ENCODE measurements at regions not wholly inside any gene's neighbourhood (a gene's known extent, or its start where the extent isn't known, plus 50 kb on each side); places are given as distances from the start of the nearest gene placed in this dataset.

DNA sequence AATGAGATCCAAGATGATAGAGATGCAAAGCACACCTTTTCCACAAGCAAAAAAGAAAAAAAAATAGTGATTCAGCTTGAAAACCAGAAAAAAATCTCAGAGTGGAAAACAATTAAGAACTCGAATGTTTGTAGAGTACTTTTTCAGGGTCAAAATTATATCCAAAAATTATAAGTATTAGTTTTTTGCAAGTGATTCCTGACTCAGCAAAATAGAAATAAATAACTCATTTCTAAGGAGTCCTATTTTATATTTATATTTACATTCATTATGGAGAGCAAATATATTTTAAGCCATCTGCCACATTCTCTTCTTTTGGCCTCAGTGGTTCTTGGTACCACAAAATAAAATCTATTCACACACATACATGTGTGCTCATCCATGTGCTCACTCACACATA is 1011.8 kb upstream of the ARRDC3 start:
- no peak for DNase-seq
- Histone ChIP-seq H3K4me3 (no peak overlapping the region), H3K9me3 (no peaks in the 10 kb centered on the region), H3K27me3 (no peaks in the 10 kb centered on the region), H3K4me1 (no peaks in the 10 kb centered on the region), H3K36me3 (no peaks in the 10 kb centered on the region), H3K27ac (no peak overlapping the region)
- no peak for ATAC-seq
- intact Hi-C loops (cut with DNase I) = no loop called here
- 78 to 93% (median 79%) methylated on average over 1 of the region's 1 CpG for WGBS, 4 donors
- TF ChIP-seq, protein P1, sequence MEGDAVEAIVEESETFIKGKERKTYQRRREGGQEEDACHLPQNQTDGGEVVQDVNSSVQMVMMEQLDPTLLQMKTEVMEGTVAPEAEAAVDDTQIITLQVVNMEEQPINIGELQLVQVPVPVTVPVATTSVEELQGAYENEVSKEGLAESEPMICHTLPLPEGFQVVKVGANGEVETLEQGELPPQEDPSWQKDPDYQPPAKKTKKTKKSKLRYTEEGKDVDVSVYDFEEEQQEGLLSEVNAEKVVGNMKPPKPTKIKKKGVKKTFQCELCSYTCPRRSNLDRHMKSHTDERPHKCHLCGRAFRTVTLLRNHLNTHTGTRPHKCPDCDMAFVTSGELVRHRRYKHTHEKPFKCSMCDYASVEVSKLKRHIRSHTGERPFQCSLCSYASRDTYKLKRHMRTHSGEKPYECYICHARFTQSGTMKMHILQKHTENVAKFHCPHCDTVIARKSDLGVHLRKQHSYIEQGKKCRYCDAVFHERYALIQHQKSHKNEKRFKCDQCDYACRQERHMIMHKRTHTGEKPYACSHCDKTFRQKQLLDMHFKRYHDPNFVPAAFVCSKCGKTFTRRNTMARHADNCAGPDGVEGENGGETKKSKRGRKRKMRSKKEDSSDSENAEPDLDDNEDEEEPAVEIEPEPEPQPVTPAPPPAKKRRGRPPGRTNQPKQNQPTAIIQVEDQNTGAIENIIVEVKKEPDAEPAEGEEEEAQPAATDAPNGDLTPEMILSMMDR (IDR thresholded peaks at IDR 0.05) = no peak
- no peak for TF ChIP-seq POLR2A (IDR thresholded peaks at IDR 0.05)

DNA sequence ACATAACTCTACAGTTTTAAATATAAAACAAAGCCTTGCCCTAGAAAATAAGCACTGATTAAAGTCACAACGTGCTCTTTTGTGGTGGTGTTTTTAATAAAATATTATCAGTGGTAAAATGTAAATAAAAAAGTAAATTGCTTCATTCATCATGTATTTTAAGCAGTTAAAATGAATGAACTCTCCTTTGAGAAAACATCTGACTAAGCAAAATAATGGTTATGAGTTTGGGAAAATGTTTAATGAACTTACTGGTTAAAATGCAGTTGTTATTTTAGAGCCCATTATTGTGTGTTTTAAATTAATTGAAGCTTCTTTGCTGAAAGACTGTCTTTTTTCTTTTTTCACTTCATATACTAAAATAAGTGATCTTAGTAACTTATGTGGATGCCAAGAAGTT is 1007.5 kb upstream of the ARRDC3 start:
- ATAC-seq (no peak), DNase-seq (no peak)
- Histone ChIP-seq H3K36me3 (no peaks in the 10 kb centered on the region), H3K4me1 (no peaks in the 10 kb centered on the region), H3K27ac (no peak overlapping the region), H3K9me3 (no peaks in the 10 kb centered on the region), H3K27me3 (no peaks in the 10 kb centered on the region), H3K4me3 (no peak overlapping the region)
- no peak for TF ChIP-seq POLR2A (IDR thresholded peaks at IDR 0.05)
- TF ChIP-seq, protein P1 (IDR thresholded peaks at IDR 0.05) = no peak
- intact Hi-C loops (cut with DNase I) = no loop called here
- WGBS, 4 donors = 44 to 60% (median 53%) methylated on average over 1 of the region's 1 CpG

DNA sequence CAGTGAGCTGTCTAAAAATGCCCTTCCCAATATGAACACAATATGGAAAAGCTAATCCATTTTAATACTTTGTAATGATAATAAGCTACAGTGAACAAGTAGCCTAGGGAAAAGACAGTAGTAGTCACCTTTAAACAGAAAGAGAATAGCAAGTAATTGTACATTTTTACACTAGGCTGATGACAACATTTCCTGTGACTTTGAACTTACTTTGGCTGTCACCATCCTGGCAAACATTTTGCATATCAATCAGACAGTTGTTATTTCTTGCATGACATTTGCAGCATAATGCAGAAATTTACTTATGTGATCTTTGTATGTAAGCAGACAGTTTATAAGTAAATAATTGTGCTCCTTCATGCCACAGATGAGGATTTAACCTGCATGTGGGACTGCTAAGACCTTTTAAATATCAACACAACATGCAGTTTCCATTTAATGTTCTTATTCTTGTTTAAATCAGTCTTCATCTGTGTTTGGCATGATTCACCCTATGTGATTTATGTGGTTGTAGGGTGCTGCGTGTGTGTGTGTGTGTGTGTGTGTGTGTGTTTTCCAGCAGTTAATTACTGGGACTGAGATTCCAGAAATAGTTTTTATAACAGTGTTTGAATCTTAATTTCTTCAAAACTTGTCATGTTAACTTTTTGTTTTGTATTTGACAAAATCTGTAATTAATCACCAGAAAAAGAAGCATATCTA is 997.1 kb upstream of the ARRDC3 start:
- no peaks in the 10 kb centered on the region for H3K36me3 ChIP-seq
- H3K4me1 ChIP-seq = peaks cover 0 to 6% (median 0%) of the 10 kb centered on the region in 12 donors
- no peak for TF ChIP-seq POLR2A (IDR thresholded peaks at IDR 0.05)
- TF ChIP-seq, protein P1 (IDR thresholded peaks at IDR 0.05) = no peak
- WGBS, 4 donors = 24 to 82% (median 66%) methylated on average over 1 of the region's 1 CpG
- DNase-seq (no peak), ATAC-seq (no peak)
- H3K27ac ChIP-seq = no peak overlapping the region
- intact Hi-C loops (cut with DNase I) = no loop called here
- no peaks in the 10 kb centered on the region for H3K27me3 ChIP-seq
- no peaks in the 10 kb centered on the region for H3K9me3 ChIP-seq
- no peak overlapping the region for H3K4me3 ChIP-seq

DNA sequence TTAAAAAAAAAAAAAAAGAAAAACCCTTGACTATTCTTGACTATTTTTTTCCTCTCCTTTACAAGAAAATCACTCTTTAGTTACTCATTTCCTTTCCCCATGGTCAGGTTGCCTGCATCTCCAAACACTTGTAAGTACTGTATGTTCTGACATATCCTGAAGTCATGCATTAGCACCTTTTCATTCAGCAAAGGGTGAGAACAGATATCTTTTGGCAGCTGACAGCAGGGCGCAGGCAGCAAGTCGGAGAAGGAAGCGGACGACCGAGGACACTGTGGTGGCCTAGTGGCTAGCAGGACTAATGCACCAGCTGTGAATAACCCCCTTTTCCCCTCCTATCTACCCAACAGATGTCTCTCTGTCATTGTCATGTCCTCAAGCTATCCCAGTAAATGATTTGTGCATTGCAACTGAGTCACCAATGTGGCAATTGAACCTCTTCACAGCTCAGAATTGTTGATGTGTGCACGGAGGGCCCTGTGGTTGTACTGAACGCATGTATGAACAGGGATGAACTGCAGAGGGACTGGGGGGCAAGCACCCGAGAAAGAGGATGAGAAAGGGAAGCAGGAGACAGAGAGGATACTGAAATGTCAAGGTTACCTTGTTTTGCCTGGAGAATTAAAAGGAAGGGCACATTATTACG is 996.0 kb upstream of the ARRDC3 start:
- ATAC-seq (peak; percentile 54 to 90 (median 78)), DNase-seq (peak in 3 of 5 donors; percentile 24 to 60 (median 46))
- Histone ChIP-seq H3K27ac (no peak overlapping the region), H3K27me3 (no peaks in the 10 kb centered on the region), H3K36me3 (no peaks in the 10 kb centered on the region), H3K9me3 (no peaks in the 10 kb centered on the region), H3K4me3 (no peak overlapping the region), H3K4me1 (peaks cover 0 to 6% (median 0%) of the 10 kb centered on the region in 12 donors)
- TF ChIP-seq, protein P1 (IDR thresholded peaks at IDR 0.05) = no peak
- TF ChIP-seq POLR2A (IDR thresholded peaks at IDR 0.05) = no peak
- intact Hi-C loops (cut with DNase I) = no loop called here
- 27 to 30% (median 30%) methylated on average over 9 of the region's 9 CpGs for WGBS, 4 donors

All from heart left ventricle (tissue), 16 donors.